Subcutaneous abdominal adipose tissue (tissue), 5 donors: ENCODE measurements at regions not wholly inside any gene's neighbourhood (a gene's known extent, or its start where the extent isn't known, plus 50 kb on each side); places are given as distances from the start of the nearest gene placed in this dataset.

ENCODE experiments used
- H3K27ac ChIP-seq: one replicate; pipeline ENCODE4 v1.7.0; 2013; ENCODE audit warnings: low read depth, mild to moderate bottlenecking, inconsistent platforms, low read length, moderate library complexity
- H3K27me3 ChIP-seq, 5 donors: one replicate each; pipeline ENCODE4 v1.7.0; 2013; ENCODE audit warnings: low read length in 5 of 5, inconsistent platforms in 1 of 5; ENCODE audit not compliant: control insufficient read depth in 5 of 5, insufficient read depth in 4 of 5
- H3K36me3 ChIP-seq, 5 donors: one replicate each; pipeline ENCODE4 v1.7.0; 2013; ENCODE audit warnings: low read length in 5 of 5; ENCODE audit not compliant: control insufficient read depth in 5 of 5, insufficient read depth in 5 of 5
- H3K4me1 ChIP-seq, 5 donors: one replicate each; pipeline ENCODE4 v1.7.0; 2013; ENCODE audit warnings: low read length in 5 of 5, mild to moderate bottlenecking in 3 of 5, moderate library complexity in 1 of 5; ENCODE audit not compliant: control insufficient read depth in 5 of 5, insufficient read depth in 5 of 5
- H3K4me3 ChIP-seq, 5 donors: one replicate each; pipeline ENCODE4 v1.7.0; 2013; ENCODE audit warnings: low read length in 5 of 5, low read depth in 1 of 5
- H3K9ac ChIP-seq, 5 donors: one replicate each; pipeline ENCODE4 v1.7.0; 2013; ENCODE audit warnings: low read length in 5 of 5, mild to moderate bottlenecking in 4 of 5, moderate library complexity in 3 of 5
- H3K9me3 ChIP-seq, 5 donors: one replicate each; pipeline ENCODE4 v1.7.0; 2013; ENCODE audit warnings: low read length in 5 of 5; ENCODE audit not compliant: control insufficient read depth in 5 of 5
- donor health status: healthy.
- donor health status: healthy.
- donor health status: healthy.
- donor health status: healthy.
- donor health status: healthy.

DNA sequence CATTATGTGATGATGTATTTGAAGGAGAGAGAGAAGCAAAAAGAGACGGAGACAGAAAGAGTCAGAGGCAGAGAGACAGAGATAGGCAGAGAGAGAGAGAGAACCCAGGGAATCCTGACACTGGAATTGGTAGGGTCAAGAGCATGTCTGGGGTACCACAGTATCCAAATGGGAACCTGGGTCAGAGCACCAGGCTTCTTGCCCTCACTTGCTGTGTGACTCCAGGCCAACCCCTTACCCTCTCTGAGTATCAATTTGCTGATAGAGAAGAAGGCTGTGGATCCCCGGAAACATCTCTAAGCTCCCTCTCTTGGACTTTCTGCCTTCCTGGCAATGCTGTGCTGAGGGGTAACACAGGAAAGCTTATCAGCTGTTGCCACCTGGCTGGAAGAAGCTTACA, 385.3 kb upstream of the SULF2 start:
- H3K4me3 ChIP-seq, result no peak overlapping the region

DNA sequence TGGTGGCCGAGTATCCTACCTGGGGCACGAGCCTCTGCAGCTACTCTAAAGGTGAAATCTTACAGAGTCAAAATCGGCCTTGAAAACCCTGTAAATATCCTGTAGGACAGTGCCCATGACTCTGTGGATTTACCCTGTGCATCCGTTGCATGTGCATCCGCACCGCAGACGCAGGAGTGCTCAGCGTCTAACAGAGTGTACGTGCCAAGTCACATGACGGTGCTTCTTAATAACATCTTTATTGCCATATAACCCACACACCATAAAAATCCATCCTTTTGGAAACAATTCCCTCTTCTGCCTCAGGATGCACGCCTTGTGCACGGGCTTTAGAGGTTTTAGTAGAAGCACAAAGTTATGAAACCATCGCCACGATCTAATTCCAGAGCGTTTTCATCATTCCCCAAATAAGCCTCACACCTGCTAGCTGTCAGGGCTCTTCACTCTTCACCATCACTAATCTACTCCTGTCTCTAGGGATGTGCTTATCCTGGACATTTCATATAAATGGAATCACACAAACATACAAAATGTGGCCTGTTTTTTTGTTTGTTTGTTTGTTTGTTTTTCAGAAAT, 384.5 kb upstream of the SULF2 start:
- H3K9me3 ChIP-seq, result peaks cover 7 to 14% (median 10%) of the 10 kb centered on the region in 5 donors
- H3K27ac ChIP-seq, result no peak overlapping the region
- H3K9ac ChIP-seq, result no peak overlapping the region
- H3K4me3 ChIP-seq, result no peak overlapping the region
- H3K36me3 ChIP-seq, result no peaks in the 10 kb centered on the region
- H3K27me3 ChIP-seq, result peaks cover under 1 to 23% (median 10%) of the 10 kb centered on the region in 5 donors
- H3K4me1 ChIP-seq, result no peaks in the 10 kb centered on the region

More for the DNA sequence above, 385.3 kb upstream of the SULF2 start:
- Histone ChIP-seq H3K4me1 (no peaks in the 10 kb centered on the region), H3K36me3 (no peaks in the 10 kb centered on the region), H3K27ac (no peak overlapping the region), H3K9me3 (peaks cover 7 to 14% (median 10%) of the 10 kb centered on the region in 5 donors), H3K9ac (no peak overlapping the region), H3K27me3 (peaks cover 0 to 19% (median 8%) of the 10 kb centered on the region in 5 donors)

DNA sequence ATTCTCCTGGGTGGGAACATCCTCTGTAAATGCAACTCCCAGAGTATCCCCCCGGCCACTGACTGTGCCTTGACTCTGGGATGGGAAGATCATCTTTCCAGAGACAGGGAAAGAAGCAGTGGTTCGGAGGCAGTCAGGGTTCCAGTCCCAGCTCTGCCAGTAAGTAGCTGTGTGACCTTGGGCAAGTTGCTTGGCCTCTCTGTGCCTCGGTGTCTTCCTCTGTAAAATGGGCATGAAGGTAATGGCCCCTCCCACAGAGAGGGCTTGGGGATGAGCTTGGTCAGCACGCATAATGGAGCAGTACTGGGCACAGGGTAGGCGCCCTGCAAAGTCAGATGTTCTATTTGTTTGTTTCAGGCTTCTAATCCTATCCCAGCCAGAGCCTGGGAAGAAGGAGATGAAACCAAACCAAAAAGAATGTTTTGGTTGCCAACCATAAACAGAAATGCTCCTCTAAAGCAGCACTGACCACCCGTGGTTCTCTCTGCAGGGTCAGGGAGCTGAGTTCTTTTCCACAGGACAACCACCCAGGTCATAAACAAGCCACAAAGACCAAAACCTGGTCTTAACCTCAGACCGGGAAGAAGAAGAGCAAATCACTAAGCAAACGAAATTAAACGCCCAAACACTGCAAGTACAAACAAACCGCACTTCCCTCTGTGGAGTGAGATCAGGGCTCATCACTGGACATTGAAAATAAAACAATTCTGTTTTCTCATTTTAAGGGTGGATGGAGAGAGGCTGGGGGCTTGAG, 381.0 kb upstream of the SULF2 start:
- no peak overlapping the region for H3K27ac ChIP-seq
- peaks cover 0 to 7% (median 0%) of the 10 kb centered on the region in 5 donors for H3K4me1 ChIP-seq
- H3K27me3 ChIP-seq, result peaks cover 4 to 30% (median 12%) of the 10 kb centered on the region in 5 donors

DNA sequence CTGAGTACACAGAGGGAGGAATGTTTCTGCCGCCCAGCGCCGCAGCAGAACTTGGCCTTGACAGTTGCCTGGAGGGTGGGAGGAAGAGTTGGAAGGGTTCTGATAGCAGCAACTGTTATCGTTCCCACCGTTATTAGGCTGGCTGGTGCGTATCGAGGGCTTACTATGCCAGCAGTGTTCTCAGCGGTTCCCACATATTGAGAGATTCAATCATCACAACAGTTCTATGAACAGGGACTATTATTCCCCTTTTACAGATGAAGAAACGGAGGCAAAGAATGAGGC, 380.1 kb upstream of the SULF2 start:
- no peak overlapping the region for H3K4me3 ChIP-seq
- peaks cover 4 to 30% (median 10%) of the 10 kb centered on the region in 5 donors for H3K27me3 ChIP-seq
- no peaks in the 10 kb centered on the region for H3K36me3 ChIP-seq
- H3K27ac ChIP-seq, result no peak overlapping the region
- H3K9me3 ChIP-seq, result no peaks in the 10 kb centered on the region
- no peak overlapping the region for H3K9ac ChIP-seq
- H3K4me1 ChIP-seq, result peaks cover 0 to 7% (median 0%) of the 10 kb centered on the region in 5 donors

More for the DNA sequence above, 381.0 kb upstream of the SULF2 start:
- no peak overlapping the region for H3K9ac ChIP-seq
- no peak overlapping the region for H3K4me3 ChIP-seq
- H3K36me3 ChIP-seq, result no peaks in the 10 kb centered on the region
- H3K9me3 ChIP-seq, result no peaks in the 10 kb centered on the region

DNA sequence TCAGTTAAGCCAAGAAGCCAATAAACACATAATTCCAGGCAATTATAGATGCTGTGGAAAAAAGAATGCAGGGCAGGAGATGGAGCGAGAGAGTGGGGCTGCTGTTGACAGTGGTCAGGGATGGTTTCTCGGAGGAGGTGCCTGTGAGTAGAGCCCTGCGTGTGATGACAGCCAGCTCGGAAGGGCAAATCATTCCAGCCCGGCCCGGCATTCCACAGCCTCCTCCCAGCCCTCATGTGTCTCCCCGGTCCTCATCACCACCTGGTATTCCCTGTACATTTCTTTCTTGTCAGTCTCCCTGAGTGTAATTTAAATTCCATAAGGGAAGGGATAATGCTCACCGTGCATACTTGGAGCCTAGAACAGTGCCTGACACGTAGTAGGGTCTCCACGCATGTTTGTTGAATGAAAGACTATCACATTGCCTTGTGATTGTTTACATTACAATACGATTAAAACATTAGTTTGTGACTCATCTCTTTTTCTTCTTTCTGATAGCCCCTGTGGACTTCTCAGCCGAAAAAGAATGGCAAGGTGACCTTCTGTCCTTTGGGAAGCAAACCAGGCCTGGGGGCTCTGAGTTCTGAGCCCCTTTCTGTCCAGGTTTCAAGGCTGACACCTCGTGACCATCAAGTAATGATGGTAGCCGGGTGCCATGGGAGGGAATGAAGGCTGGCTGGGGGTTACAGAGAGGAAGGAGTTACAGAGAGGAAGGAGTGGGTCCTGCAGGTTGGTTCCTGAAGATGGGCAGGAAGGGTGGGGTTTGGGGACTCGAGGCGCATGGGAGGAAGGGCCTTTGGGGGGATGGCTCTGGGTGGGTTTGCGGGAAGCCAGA, 379.5 kb upstream of the SULF2 start:
- H3K4me3 ChIP-seq, result no peak overlapping the region
- H3K27me3 ChIP-seq, result peaks cover 4 to 30% (median 10%) of the 10 kb centered on the region in 5 donors
- H3K27ac ChIP-seq, result no peak overlapping the region
- peaks cover 0 to 7% (median 0%) of the 10 kb centered on the region in 5 donors for H3K4me1 ChIP-seq
- H3K9me3 ChIP-seq, result no peaks in the 10 kb centered on the region
- no peaks in the 10 kb centered on the region for H3K36me3 ChIP-seq
- H3K9ac ChIP-seq, result no peak overlapping the region

DNA sequence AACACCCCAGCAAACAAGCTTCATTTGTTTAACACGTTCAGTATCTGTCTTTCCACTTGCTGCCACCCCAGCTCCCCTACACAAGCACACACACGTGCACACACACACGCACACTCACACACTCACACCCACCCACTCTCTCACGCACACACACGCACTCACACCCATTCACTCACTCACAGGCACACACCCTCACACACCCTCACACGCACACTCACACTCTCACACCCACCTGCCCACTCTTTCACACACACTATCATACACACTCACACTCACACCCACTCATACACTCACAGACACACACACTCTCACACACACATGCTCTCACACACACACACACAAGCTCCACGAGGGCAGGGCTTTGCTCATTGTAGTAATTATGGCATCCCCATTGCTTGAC, 378.8 kb upstream of the SULF2 start:
- Histone ChIP-seq H3K36me3 (no peaks in the 10 kb centered on the region), H3K4me1 (peaks cover 0 to 9% (median 0%) of the 10 kb centered on the region in 5 donors), H3K27me3 (peaks cover 4 to 27% (median 12%) of the 10 kb centered on the region in 5 donors), H3K4me3 (no peak overlapping the region), H3K9ac (no peak overlapping the region), H3K27ac (no peak overlapping the region), H3K9me3 (peaks cover 0 to 4% (median 0%) of the 10 kb centered on the region in 5 donors)

DNA sequence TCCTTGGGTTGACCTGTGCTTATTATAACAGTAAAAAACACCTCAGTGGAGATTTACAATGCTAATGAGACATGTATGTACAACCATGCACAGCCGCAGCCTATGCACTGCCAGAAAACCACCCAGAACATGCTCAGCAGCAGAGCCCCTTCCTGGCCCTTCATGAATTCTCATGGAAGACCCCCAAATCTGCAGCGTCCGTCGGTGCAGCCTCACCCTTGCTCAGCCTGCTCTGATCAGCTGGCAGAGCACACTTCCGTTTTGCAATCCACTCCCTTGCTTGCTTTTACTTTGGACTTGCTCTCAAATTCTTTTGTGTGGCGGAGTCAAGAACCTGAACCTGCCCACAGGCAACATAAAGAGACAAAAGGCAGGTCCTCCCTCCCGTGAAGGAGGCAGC, 378.2 kb upstream of the SULF2 start:
- Histone ChIP-seq H3K4me3 (no peak overlapping the region), H3K27ac (no peak overlapping the region), H3K27me3 (peaks cover 4 to 27% (median 12%) of the 10 kb centered on the region in 5 donors), H3K36me3 (no peaks in the 10 kb centered on the region), H3K4me1 (peaks cover 0 to 10% (median 0%) of the 10 kb centered on the region in 5 donors), H3K9me3 (peaks cover 0 to 4% (median 0%) of the 10 kb centered on the region in 5 donors), H3K9ac (no peak overlapping the region)

DNA sequence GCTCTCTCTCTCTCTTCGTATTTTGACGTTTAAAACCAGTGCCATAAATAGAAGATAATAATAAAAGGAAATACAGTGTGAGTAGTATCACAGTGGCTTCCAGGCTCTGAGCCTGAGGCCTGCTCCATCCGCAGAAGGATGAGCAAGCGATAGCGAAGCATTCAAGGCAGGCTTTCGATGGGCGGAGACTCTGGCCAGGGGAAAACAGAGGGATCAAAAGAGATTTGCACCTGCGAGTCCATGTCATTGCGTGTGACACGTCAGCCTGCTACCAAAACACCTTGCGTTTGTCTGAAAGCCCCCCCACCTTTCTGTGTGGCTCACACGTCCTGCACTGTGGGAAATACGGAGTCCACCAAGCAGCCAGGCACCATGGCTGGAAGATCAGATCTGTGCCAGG, 377.3 kb upstream of the SULF2 start:
- peaks cover 4 to 23% (median 12%) of the 10 kb centered on the region in 5 donors for H3K27me3 ChIP-seq
- H3K27ac ChIP-seq, result no peak overlapping the region
- H3K36me3 ChIP-seq, result no peaks in the 10 kb centered on the region
- peaks cover 0 to 17% (median 2%) of the 10 kb centered on the region in 5 donors for H3K4me1 ChIP-seq
- H3K9me3 ChIP-seq, result peaks cover 0 to 4% (median 0%) of the 10 kb centered on the region in 5 donors
- no peak overlapping the region for H3K4me3 ChIP-seq
- no peak overlapping the region for H3K9ac ChIP-seq

DNA sequence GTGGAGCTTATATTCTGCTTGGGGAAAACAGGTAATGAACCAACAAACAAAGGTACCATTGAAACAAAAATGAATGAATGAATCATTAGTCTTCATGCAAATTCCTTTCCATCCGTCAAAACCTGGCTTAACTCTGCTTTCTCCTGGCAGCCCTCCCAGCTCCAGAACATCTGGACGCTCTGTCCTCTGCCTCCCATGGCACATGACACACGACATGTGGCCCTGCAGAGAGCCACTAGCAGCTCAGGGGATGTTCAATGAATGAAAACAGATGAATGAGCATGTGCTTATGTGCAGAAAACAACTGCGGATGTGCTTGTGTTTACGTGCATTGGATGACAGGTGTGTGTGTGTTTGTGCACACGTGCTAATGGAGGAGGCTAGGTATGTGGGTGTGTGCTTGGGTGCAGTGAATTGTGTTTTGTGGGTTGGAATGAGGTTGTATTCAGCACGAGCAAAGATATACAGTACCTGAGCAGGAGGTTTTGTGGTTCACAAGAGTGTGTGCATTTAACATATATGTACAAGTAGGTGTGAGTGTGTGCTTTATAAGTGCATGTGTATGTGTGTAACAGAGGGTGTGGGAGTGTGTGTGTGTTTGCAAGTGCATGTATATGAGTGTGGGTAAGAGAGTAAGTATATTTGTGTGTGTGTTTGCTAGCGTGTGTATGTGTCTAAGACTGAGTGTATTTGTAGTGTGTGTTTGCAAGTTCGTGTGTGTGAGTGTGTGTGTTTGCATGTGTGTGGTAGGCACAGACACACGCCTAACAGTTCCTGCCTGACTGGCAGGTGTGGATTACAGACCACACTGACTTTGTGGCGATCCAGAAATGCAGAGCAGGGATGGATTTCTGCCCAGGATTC, 374.1 kb upstream of the SULF2 start:
- H3K9ac ChIP-seq, result no peak overlapping the region
- peaks cover 0 to 8% (median 5%) of the 10 kb centered on the region in 5 donors for H3K9me3 ChIP-seq
- peaks cover 2 to 11% (median 4%) of the 10 kb centered on the region in 5 donors for H3K27me3 ChIP-seq
- H3K27ac ChIP-seq, result no peak overlapping the region
- H3K36me3 ChIP-seq, result no peaks in the 10 kb centered on the region
- no peak overlapping the region for H3K4me3 ChIP-seq
- peaks cover 0 to 18% (median 3%) of the 10 kb centered on the region in 5 donors for H3K4me1 ChIP-seq
